Activated CD8-positive, alpha-beta memory T cell treated with anti-CD3 and anti-CD28 coated beads for 24 hours (primary cell): ENCODE measurements at regions not wholly inside any gene's neighbourhood (a gene's known extent, or its start where the extent isn't known, plus 50 kb on each side); places are given as distances from the start of the nearest gene placed in this dataset.
"Not testable (repeated sequence)": the region's sequence is repeated elsewhere in the genome, so short reads cannot be mapped to it uniquely, and the experiment has no call there.

Experiments
- DNase-seq: peaks from one replicate; pipeline ENCODE4 v3.0.0-alpha.2; 2020

- not testable (repeated sequence) for DNase-seq
Measured at GRCh38 chr15:26244782-26245181, 381.7 kb upstream of the ATP10A start.

- no peak for DNase-seq
Measured at GRCh38 chr15:26243382-26243781, 380.3 kb upstream of the ATP10A start.

GRCh38 chr15:26242565-26243071 lies 379.5 kb upstream of the ATP10A start:
- DNase-seq: no peak

DNA sequence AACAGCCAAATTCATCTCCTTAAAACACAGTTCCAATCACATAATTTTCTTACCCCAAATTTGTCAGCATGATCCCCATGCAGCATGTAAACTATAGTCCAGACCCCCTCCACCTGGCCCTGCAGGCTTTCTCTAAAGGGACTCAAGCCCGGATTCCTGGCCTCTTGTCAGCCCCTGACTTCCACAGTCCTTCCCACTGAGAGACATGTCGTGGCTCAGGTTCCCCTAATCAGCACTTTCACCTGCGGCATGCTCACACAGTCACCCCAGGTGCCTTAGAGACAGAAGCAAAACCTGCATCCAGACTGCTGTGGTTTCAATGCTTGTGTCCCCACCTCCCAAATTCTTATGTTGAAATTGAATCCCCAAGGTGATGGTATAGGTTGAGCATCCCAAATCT lies 372.7 kb upstream of the ATP10A start:
- no peak for DNase-seq

DNA sequence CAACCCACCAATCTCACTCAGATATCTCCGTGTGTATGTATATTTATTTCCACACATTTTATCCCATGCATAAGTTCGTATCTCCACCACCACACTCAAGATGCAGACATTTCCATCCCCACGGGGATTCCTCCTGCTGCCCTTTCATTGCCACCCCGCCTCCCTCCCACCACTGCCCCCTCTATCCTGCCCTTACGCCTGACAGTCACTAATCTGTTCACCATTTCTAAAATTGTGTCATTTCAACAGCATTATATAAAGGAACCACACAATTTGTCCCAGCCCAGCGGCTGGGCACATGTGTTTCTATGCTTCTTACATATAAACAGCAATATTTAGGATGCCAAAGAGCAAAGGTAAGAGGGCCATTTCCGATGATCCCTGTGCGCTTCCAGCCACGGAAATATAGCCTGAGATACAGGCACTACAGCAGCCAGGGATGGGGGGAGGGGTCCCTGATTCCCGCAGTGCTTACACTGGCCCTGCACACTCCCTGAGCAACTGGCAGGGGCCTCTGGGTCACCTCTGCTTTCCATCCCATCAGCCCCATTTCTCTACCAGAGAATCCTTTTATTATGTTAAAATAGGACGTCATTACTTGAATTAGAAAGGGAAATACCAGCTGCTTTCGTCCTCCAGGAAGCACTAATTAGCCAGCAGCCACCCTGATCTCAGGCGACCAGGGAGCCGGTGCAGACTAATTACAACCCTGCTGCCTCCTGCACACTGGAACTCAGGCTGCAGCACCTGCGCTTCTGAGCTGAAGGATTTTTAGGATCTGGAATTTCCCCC lies 372.0 kb upstream of the ATP10A start:
- no peak for DNase-seq

- no peak for DNase-seq
Measured at GRCh38 chr15:26232691-26233090, 369.6 kb upstream of the ATP10A start.

GRCh38 chr15:26231096-26231495 lies 368.0 kb upstream of the ATP10A start:
- DNase-seq: no peak

DNA sequence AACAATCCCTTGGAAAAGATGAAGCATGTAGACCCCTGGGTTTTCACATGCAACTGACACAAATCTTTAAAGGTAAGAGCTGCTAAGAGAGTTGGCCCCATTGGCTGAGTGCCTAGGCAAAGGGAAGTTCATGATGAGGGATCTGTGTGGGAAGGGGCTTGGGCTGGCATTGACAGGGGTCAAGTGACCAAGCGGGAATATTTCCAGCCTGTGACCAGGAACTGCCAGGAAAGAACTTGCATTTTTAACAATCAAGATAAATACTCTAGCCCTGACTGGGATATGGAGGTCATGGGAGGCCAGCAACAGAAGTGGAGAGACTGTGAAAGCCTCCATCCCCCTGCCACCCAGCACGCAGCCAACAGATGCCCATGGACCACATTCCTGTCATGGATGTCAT lies 361.1 kb upstream of the ATP10A start:
- DNase-seq: no peak

DNA sequence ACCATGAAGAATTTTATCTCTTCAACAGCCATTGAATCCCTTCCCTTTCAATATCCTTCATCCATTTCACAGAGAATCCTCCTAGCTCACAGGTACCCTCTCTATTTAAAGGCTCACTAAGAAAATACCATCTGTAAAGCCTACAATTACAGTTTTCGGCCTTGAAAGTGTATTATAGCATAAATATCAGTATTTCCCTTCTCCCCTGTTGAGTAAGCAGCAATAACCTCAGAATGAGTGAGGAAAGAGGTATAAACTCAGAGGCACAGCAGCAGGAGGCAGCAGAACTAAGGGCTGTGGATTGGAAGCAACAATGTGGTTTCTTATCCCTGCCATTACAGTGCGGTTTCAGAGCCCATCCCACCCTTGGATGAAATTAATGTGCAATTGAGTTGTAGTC lies 360.6 kb upstream of the ATP10A start:
- no peak for DNase-seq

GRCh38 chr15:26222781-26223180 lies 359.7 kb upstream of the ATP10A start:
- no peak for DNase-seq

DNA sequence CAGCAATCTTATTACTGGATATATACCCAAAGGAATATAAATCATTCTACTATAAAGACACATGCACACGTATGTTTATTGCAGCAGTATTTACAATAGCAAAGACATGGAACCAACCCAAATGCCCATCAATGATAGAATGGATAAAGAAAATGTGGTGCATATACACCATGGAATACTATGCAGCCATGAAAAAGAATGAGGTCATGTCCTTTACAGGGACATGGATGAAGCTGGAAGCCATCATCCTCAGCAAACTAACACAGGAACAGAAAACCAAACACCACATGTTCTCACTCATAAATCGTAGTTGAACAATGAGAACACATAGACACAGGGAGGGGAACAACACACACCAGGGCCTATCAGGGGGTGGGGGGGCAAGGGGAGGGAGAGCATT lies 353.9 kb upstream of the ATP10A start:
- not testable (repeated sequence) for DNase-seq

GRCh38 chr15:26214290-26214689 lies 351.2 kb upstream of the ATP10A start:
- DNase-seq: no peak

GRCh38 chr15:26213427-26213826 lies 350.3 kb upstream of the ATP10A start:
- no peak for DNase-seq

GRCh38 chr15:26212109-26212508 lies 349.0 kb upstream of the ATP10A start:
- no peak for DNase-seq

DNA sequence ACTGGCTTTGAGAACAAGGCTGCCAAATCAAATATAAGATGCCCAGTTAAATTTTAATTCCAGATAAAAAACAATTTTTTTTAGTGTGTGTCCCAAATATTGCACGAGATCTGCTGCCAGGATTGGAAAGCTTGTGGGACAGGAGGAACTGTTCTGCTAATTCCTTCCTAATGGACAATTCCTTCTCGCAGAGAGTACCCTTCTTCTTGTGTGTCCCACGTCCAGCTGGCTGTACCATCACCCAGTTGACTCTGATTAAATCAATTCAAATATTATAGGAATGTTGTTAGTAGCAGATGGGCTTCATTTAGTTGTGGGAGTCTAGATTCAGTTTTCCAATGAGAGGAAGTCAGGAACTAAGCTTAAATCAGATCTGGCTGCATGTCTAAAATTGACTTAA lies 347.9 kb upstream of the ATP10A start:
- no peak for DNase-seq

- DNase-seq: no peak
Measured at GRCh38 chr15:26201177-26201858, 338.2 kb upstream of the ATP10A start.

DNA sequence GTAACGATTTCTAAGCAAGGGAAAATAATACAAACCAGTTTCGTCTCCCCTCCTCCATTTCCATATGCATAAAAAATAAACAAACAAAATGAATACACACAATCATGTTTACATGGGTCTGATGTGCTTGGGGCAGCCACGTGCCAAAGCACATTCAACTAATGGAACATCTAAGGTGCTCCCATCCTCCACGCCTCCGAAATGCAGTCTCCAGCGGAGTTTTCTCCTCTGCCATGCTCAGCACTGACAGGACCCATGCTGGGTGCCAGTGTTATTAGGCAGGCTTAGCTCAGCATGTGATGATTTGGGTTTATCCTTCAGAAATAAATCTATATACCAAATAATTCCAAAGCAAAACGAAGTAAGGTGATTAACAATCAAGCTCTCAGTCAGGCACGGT lies 337.3 kb upstream of the ATP10A start:
- DNase-seq: no peak

GRCh38 chr15:26197719-26198118 lies 334.6 kb upstream of the ATP10A start:
- no peak for DNase-seq

DNA sequence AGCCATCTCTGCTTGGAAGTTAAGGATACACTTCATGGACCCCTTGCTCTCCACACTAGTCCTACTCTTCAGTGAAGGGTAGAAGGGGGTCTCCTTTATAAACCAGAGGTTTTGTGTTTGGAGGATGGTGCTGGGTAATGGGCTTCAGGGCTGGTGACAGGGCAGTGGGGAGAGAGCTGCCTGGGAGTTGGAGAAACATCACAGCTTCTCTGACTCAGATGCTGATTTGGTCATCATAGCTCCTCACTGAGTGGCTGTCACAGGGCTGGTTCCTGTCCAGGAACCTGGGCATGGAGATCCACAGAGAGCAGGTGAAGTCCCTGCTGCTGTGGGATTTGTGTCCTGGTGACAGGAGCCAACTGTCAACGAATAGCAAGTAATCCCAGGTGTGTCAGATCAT lies 333.9 kb upstream of the ATP10A start:
- DNase-seq: no peak

DNA sequence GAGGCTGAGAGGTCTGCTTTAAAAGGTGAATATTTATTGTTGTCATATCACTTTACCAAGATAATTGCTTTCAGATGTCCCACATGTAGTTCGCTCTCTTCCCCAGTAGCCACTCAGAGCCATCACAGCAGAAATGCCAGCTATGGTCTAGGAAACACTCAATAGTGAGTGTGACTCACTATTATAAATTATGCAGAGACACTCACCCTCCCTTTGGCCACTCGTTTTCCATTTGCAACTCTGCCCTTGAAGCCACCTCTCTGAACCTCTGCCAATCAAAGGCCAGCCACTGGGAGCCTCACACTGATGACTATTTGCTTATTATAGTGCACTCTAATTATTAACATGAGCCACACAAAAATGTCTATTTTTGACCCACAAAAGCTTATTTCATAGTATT lies 328.1 kb upstream of the ATP10A start:
- DNase-seq: no peak

- DNase-seq: not testable (repeated sequence)
Measured at GRCh38 chr15:26186138-26186537, 323.0 kb upstream of the ATP10A start.

DNA sequence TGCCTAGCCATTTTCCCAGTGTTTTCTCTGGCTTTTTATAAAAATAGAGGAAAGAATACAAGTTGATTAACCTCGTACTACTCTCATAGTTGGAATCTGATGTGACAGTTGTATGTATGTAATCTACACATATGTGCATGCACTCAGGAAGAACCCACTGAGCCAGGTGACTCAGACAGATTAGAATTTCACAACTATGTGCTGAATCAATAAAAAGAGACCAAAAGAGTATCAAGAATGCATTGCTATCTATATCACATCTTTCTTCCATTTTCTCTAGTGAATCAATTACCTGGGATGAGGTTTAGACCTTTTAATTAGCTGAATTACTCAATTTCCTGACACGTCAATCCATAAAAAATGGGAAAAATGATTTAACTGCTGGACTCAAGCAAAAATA lies 319.3 kb upstream of the ATP10A start:
- no peak for DNase-seq

DNA sequence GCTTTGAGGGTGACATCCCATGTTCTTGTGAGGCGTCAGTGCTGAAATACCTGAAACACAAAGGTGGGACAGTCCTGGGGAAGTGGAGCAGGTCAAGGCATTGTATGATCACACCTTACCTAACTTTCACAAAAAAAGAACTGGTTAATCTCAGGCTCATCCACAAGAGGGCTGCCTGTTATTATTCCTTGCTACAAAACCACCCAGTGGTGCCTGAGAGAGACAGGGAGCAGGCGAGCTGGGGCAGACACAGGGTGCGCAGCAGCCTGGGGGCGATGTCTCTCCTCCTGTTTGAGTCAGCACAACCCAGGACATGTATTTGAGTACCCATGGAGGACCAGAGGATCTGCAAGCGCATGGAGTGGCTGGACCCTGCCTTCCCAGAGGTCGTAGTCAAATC lies 316.8 kb upstream of the ATP10A start:
- DNase-seq: no peak

DNA sequence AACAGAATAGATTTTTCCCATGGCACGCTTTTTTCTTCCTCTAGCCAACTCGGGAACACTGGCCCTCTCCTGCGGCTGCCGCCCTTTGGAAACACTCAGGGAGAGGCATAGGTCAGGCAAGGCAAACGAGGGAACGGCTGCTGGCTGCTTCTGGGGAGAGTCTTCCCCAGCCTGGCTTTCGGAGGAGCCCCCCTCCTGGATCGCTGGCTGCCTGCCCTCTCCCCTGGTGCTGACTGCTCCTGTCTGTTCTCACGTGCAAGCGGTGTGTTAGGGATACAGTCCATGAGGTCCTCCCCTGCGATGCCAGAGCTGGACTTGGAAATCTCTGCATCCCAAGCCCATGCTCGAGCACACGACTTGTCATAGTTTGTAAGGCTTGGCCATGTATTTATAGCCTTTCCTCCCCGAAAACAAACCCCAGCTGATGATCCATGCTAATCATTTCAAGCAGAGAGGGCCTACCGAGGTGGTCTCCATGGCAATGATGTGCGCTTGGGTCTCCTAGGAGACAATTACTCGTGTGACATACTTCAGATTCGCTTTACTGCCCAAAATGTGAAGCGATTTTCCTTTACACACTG lies 315.6 kb upstream of the ATP10A start:
- no peak for DNase-seq
